Naive B cell (primary cell): ENCODE measurements at regions not wholly inside any gene's neighbourhood (a gene's known extent, or its start where the extent isn't known, plus 50 kb on each side); places are given as distances from the start of the nearest gene placed in this dataset.
"Not testable (repeated sequence)": the region's sequence is repeated elsewhere in the genome, so short reads cannot be mapped to it uniquely, and the experiment has no call there.

Source experiments
- ATAC-seq, 2 donors: fragments of 150-1000 bp; cut with Tn5 transposase; 2 replicates each; pipeline ENCODE4 v1.10.0; 2021; ENCODE audit warnings: low read depth in 2 of 2, mild to moderate bottlenecking in 2 of 2, moderate library complexity in 2 of 2
- DNase-seq: peaks from one replicate; pipeline ENCODE4 v3.0.0; 2022
- H3K27ac Mint-ChIP-seq, 6 donors: one replicate each; pipeline ENCODE4 v1.8.0; 2020 to 2022; ENCODE audit warnings: mild to moderate bottlenecking in 6 of 6, mixed read lengths in 6 of 6, moderate library complexity in 5 of 6, inconsistent platforms in 2 of 6
- H3K27me3 Mint-ChIP-seq, 3 donors: one replicate each; pipeline ENCODE4 v1.8.0; 2021 to 2022; ENCODE audit warnings: mixed read lengths in 3 of 3, mild to moderate bottlenecking in 1 of 3
- H3K36me3 Mint-ChIP-seq, 2 donors: one replicate each; pipeline ENCODE4 v1.8.0; 2020 to 2022; ENCODE audit warnings: mixed read lengths in 2 of 2, inconsistent platforms in 1 of 2, mild to moderate bottlenecking in 1 of 2
- H3K4me1 Mint-ChIP-seq, 3 donors: one replicate each; pipeline ENCODE4 v1.8.0; 2020 to 2022; ENCODE audit warnings: mixed read lengths in 3 of 3, inconsistent platforms in 1 of 3, mild to moderate bottlenecking in 1 of 3, moderate library complexity in 1 of 3
- H3K4me3 Mint-ChIP-seq, 8 donors: one replicate each; pipeline ENCODE4 v1.8.0; 2020 to 2022; ENCODE audit warnings: mild to moderate bottlenecking in 8 of 8, mixed read lengths in 8 of 8, moderate library complexity in 8 of 8, inconsistent platforms in 2 of 8
- H3K9me3 Mint-ChIP-seq, 7 donors: one replicate each; pipeline ENCODE4 v1.8.0; 2020 to 2022; ENCODE audit warnings: mixed read lengths in 7 of 7, mild to moderate bottlenecking in 5 of 7, inconsistent platforms in 2 of 7, moderate library complexity in 1 of 7

- ATAC-seq (no peak), DNase-seq (no peak)
- Mint-ChIP-seq H3K9me3 (peaks cover 0 to 5% (median 0%) of the 10 kb centered on the region in 7 donors), H3K27me3 (no peaks in the 10 kb centered on the region), H3K36me3 (no peaks in the 10 kb centered on the region), H3K4me1 (no peaks in the 10 kb centered on the region), H3K27ac (no peak overlapping the region), H3K4me3 (no peak overlapping the region)
These were observed 242.3 kb downstream of the CCER1 start for GRCh38 chr12:90712671-90713070.

- no peaks in the 10 kb centered on the region for H3K36me3 Mint-ChIP-seq
- DNase-seq (no peak), ATAC-seq (no peak)
- no peaks in the 10 kb centered on the region for H3K4me1 Mint-ChIP-seq
- peaks cover 0 to 5% (median 0%) of the 10 kb centered on the region in 7 donors for H3K9me3 Mint-ChIP-seq
- no peaks in the 10 kb centered on the region for H3K27me3 Mint-ChIP-seq
- H3K4me3 Mint-ChIP-seq = no peak overlapping the region
- no peak overlapping the region for H3K27ac Mint-ChIP-seq
These were observed 244.3 kb downstream of the CCER1 start for GRCh38 chr12:90710711-90711110.

GRCh38 chr12:90706036-90706435 is 248.9 kb downstream of the CCER1 start:
- Mint-ChIP-seq H3K4me3 (no peak overlapping the region), H3K27me3 (no peaks in the 10 kb centered on the region), H3K9me3 (peaks cover 0 to 5% (median 0%) of the 10 kb centered on the region in 7 donors), H3K27ac (no peak overlapping the region), H3K36me3 (no peaks in the 10 kb centered on the region), H3K4me1 (no peaks in the 10 kb centered on the region)
- ATAC-seq (no peak), DNase-seq (no peak)

- Mint-ChIP-seq H3K36me3 (no peaks in the 10 kb centered on the region), H3K27ac (no peak overlapping the region)
These were observed 259.6 kb downstream of the CCER1 start for GRCh38 chr12:90695415-90695814.

GRCh38 chr12:90690120-90690519 is 264.9 kb downstream of the CCER1 start:
- Mint-ChIP-seq H3K4me3 (no peak overlapping the region), H3K27me3 (no peaks in the 10 kb centered on the region), H3K27ac (no peak overlapping the region), H3K4me1 (no peaks in the 10 kb centered on the region), H3K9me3 (peaks cover 0 to 7% (median 0%) of the 10 kb centered on the region in 7 donors), H3K36me3 (no peaks in the 10 kb centered on the region)
- ATAC-seq (no peak), DNase-seq (no peak)

More at GRCh38 chr12:90695415-90695814, 259.6 kb downstream of the CCER1 start:
- H3K27me3 Mint-ChIP-seq = no peaks in the 10 kb centered on the region
- DNase-seq (no peak), ATAC-seq (no peak)
- no peaks in the 10 kb centered on the region for H3K9me3 Mint-ChIP-seq
- H3K4me1 Mint-ChIP-seq = no peaks in the 10 kb centered on the region
- H3K4me3 Mint-ChIP-seq = no peak overlapping the region

GRCh38 chr12:90687682-90688081 is 267.3 kb downstream of the CCER1 start:
- H3K36me3 Mint-ChIP-seq, H3K27me3 Mint-ChIP-seq, DNase-seq, H3K4me1 Mint-ChIP-seq, H3K9me3 Mint-ChIP-seq, H3K27ac Mint-ChIP-seq, H3K4me3 Mint-ChIP-seq, ATAC-seq: not testable (repeated sequence)

- Mint-ChIP-seq H3K4me3 (no peak overlapping the region), H3K9me3 (peaks cover 0 to 8% (median 2%) of the 10 kb centered on the region in 7 donors), H3K36me3 (no peaks in the 10 kb centered on the region), H3K27ac (no peak overlapping the region), H3K4me1 (no peaks in the 10 kb centered on the region), H3K27me3 (no peaks in the 10 kb centered on the region)
- DNase-seq (no peak), ATAC-seq (no peak)
These were observed 271.1 kb downstream of the CCER1 start for GRCh38 chr12:90683871-90684270.

GRCh38 chr12:90682398-90682797 is 272.6 kb downstream of the CCER1 start:
- Mint-ChIP-seq H3K27me3 (peaks cover 0 to 5% (median 0%) of the 10 kb centered on the region in 3 donors), H3K36me3 (no peaks in the 10 kb centered on the region), H3K27ac (no peak overlapping the region), H3K9me3 (peaks cover 0 to 8% (median 2%) of the 10 kb centered on the region in 7 donors), H3K4me3 (no peak overlapping the region), H3K4me1 (no peaks in the 10 kb centered on the region)
- ATAC-seq (no peak), DNase-seq (no peak)

- DNase-seq (no peak), ATAC-seq (no peak)
- H3K4me1 Mint-ChIP-seq = no peaks in the 10 kb centered on the region
- H3K9me3 Mint-ChIP-seq = peaks cover 0 to 2% (median 0%) of the 10 kb centered on the region in 7 donors
- H3K36me3 Mint-ChIP-seq = no peaks in the 10 kb centered on the region
- peaks cover 0 to 5% (median 0%) of the 10 kb centered on the region in 3 donors for H3K27me3 Mint-ChIP-seq
- no peak overlapping the region for H3K27ac Mint-ChIP-seq
- H3K4me3 Mint-ChIP-seq = no peak overlapping the region
These were observed 275.3 kb downstream of the CCER1 start for GRCh38 chr12:90679674-90680073.

- Mint-ChIP-seq H3K9me3 (peaks cover 0 to 3% (median 0%) of the 10 kb centered on the region in 7 donors), H3K36me3 (no peaks in the 10 kb centered on the region), H3K27ac (no peak overlapping the region), H3K27me3 (peaks cover 0 to 5% (median 0%) of the 10 kb centered on the region in 3 donors), H3K4me1 (no peaks in the 10 kb centered on the region), H3K4me3 (no peak overlapping the region)
- ATAC-seq (no peak), DNase-seq (no peak)
These were observed 277.4 kb downstream of the CCER1 start for GRCh38 chr12:90677552-90677951.

- Mint-ChIP-seq H3K9me3 (peaks cover 0 to 4% (median 0%) of the 10 kb centered on the region in 7 donors), H3K27ac (no peak overlapping the region), H3K27me3 (peaks cover 0 to 5% (median 0%) of the 10 kb centered on the region in 3 donors), H3K4me3 (no peak overlapping the region), H3K4me1 (no peaks in the 10 kb centered on the region), H3K36me3 (no peaks in the 10 kb centered on the region)
- ATAC-seq = no peak
- no peak for DNase-seq
These were observed 277.9 kb downstream of the CCER1 start for GRCh38 chr12:90677055-90677454.

GRCh38 chr12:90675106-90675505 is 279.9 kb downstream of the CCER1 start:
- ATAC-seq (no peak), DNase-seq (no peak)
- Mint-ChIP-seq H3K36me3 (no peaks in the 10 kb centered on the region), H3K9me3 (peaks cover 0 to 4% (median 0%) of the 10 kb centered on the region in 7 donors), H3K27ac (no peak overlapping the region), H3K27me3 (peaks cover 0 to 5% (median 0%) of the 10 kb centered on the region in 3 donors), H3K4me3 (no peak overlapping the region), H3K4me1 (no peaks in the 10 kb centered on the region)

- ATAC-seq = no peak
- H3K4me3 Mint-ChIP-seq = no peak overlapping the region
- no peaks in the 10 kb centered on the region for H3K36me3 Mint-ChIP-seq
- H3K27ac Mint-ChIP-seq = peak overlapping the region in 1 of 6 donors; percentile 63
- H3K27me3 Mint-ChIP-seq = no peaks in the 10 kb centered on the region
- no peaks in the 10 kb centered on the region for H3K4me1 Mint-ChIP-seq
- no peak for DNase-seq
- peaks cover 0 to 6% (median 3%) of the 10 kb centered on the region in 7 donors for H3K9me3 Mint-ChIP-seq
These were observed 282.9 kb downstream of the CCER1 start for GRCh38 chr12:90672081-90672480.

GRCh38 chr12:90663949-90664348 is 291.0 kb downstream of the CCER1 start:
- not testable (repeated sequence) for H3K36me3 Mint-ChIP-seq, DNase-seq, H3K27ac Mint-ChIP-seq, H3K4me1 Mint-ChIP-seq, H3K9me3 Mint-ChIP-seq, H3K4me3 Mint-ChIP-seq, H3K27me3 Mint-ChIP-seq, ATAC-seq

GRCh38 chr12:90659060-90659459 is 295.9 kb downstream of the CCER1 start:
- Mint-ChIP-seq H3K36me3 (no peaks in the 10 kb centered on the region), H3K27me3 (no peaks in the 10 kb centered on the region), H3K4me3 (no peak overlapping the region), H3K9me3 (peaks cover 0 to 1% (median 0%) of the 10 kb centered on the region in 7 donors), H3K4me1 (no peaks in the 10 kb centered on the region), H3K27ac (no peak overlapping the region)
- ATAC-seq (no peak), DNase-seq (no peak)
